ENCODE measurements at regions not wholly inside any gene's neighbourhood (a gene's known extent, or its start where the extent isn't known, plus 50 kb on each side); places are given as distances from the start of the nearest gene placed in this dataset.

- Mint-ChIP-seq H3K36me3 (peaks cover 41 to 51% of the 10 kb centered on the region in 2 donors), H3K27ac (peak overlapping the region; percentile 90 to 96), H3K9me3 (peaks cover 35 to 39% of the 10 kb centered on the region in 2 donors)
- DNase-seq (ENCODE audit: low spot score in 2 of 2) (peak; percentile 68 to 93), ATAC-seq (peak; percentile 81 to 89)
Measured at GRCh38 chr11:128318856-128319474, 268.4 kb downstream of the ETS1 start.

GRCh38 chr11:128316541-128317227 lies 270.7 kb downstream of the ETS1 start:
- Mint-ChIP-seq H3K9me3 (peaks cover 43 to 49% of the 10 kb centered on the region in 2 donors), H3K27ac (peak overlapping the region in 1 of 2 donors; percentile 92), H3K36me3 (peaks cover 44 to 67% of the 10 kb centered on the region in 2 donors)
- ATAC-seq (no peak), DNase-seq (ENCODE audit: low spot score in 2 of 2) (no peak)

GRCh38 chr11:128315933-128316332 lies 271.4 kb downstream of the ETS1 start:
- Mint-ChIP-seq H3K27ac (peak overlapping the region in 1 of 2 donors; percentile 92), H3K36me3 (peaks cover 40 to 69% of the 10 kb centered on the region in 2 donors), H3K9me3 (peaks cover 39 to 49% of the 10 kb centered on the region in 2 donors)
- no peak for ATAC-seq
- DNase-seq (ENCODE audit: low spot score in 2 of 2): no peak

GRCh38 chr11:128313931-128314330 lies 273.4 kb downstream of the ETS1 start:
- Mint-ChIP-seq H3K27ac (peak overlapping the region in 1 of 2 donors; percentile 92), H3K36me3 (peaks cover 43 to 78% of the 10 kb centered on the region in 2 donors), H3K9me3 (peaks cover 39 to 44% of the 10 kb centered on the region in 2 donors)
- DNase-seq (ENCODE audit: low spot score in 2 of 2): no peak
- peak in 1 of 2 donors; percentile 44 for ATAC-seq

GRCh38 chr11:128311742-128312719 lies 275.3 kb downstream of the ETS1 start:
- Mint-ChIP-seq H3K27ac (peak overlapping the region; percentile 89 to 92), H3K36me3 (peaks cover 35 to 65% of the 10 kb centered on the region in 2 donors), H3K9me3 (peaks cover 29 to 35% of the 10 kb centered on the region in 2 donors)
- ATAC-seq (peak; percentile 73 to 78), DNase-seq (ENCODE audit: low spot score in 2 of 2) (no peak)

GRCh38 chr11:128310676-128311445 lies 276.5 kb downstream of the ETS1 start:
- ATAC-seq (peak; percentile 48 to 54), DNase-seq (ENCODE audit: low spot score in 2 of 2) (no peak)
- H3K9me3 Mint-ChIP-seq: peaks cover 18 to 32% of the 10 kb centered on the region in 2 donors
- H3K27ac Mint-ChIP-seq: peak overlapping the region; percentile 89 to 92
- peaks cover 26 to 58% of the 10 kb centered on the region in 2 donors for H3K36me3 Mint-ChIP-seq

- DNase-seq (ENCODE audit: low spot score in 2 of 2) (no peak), ATAC-seq (no peak)
- peaks cover 17 to 57% of the 10 kb centered on the region in 2 donors for H3K36me3 Mint-ChIP-seq
Measured at GRCh38 chr11:128310005-128310404, 277.4 kb downstream of the ETS1 start.

GRCh38 chr11:128308794-128309193 lies 278.6 kb downstream of the ETS1 start:
- ATAC-seq (no peak), DNase-seq (ENCODE audit: low spot score in 2 of 2) (no peak)
- Mint-ChIP-seq H3K36me3 (peaks cover 17 to 57% of the 10 kb centered on the region in 2 donors), H3K27ac (no peak overlapping the region), H3K9me3 (peaks cover 2 to 19% of the 10 kb centered on the region in 2 donors)

More at GRCh38 chr11:128310005-128310404, 277.4 kb downstream of the ETS1 start:
- H3K9me3 Mint-ChIP-seq: peaks cover 10 to 26% of the 10 kb centered on the region in 2 donors
- H3K27ac Mint-ChIP-seq: peak overlapping the region; percentile 62 to 92

- no peak for ATAC-seq
- peak overlapping the region; percentile 72 to 92 for H3K27ac Mint-ChIP-seq
- no peak for DNase-seq (ENCODE audit: low spot score in 2 of 2)
- H3K9me3 Mint-ChIP-seq: peaks cover 0 to 7% of the 10 kb centered on the region in 2 donors
- H3K36me3 Mint-ChIP-seq: peaks cover 11 to 32% of the 10 kb centered on the region in 2 donors
Measured at GRCh38 chr11:128305588-128305987, 281.8 kb downstream of the ETS1 start.

- DNase-seq (ENCODE audit: low spot score in 2 of 2) (no peak), ATAC-seq (peak; percentile 18 to 63)
- peak overlapping the region; percentile 72 to 92 for H3K27ac Mint-ChIP-seq
- H3K36me3 Mint-ChIP-seq: peaks cover 11 to 26% of the 10 kb centered on the region in 2 donors
- peaks cover 0 to 7% of the 10 kb centered on the region in 2 donors for H3K9me3 Mint-ChIP-seq
Measured at GRCh38 chr11:128304666-128305485, 282.5 kb downstream of the ETS1 start.

GRCh38 chr11:128304116-128304515 lies 283.2 kb downstream of the ETS1 start:
- no peak for DNase-seq (ENCODE audit: low spot score in 2 of 2)
- Mint-ChIP-seq H3K27ac (peak overlapping the region; percentile 72 to 92), H3K36me3 (peaks cover 11 to 26% of the 10 kb centered on the region in 2 donors), H3K9me3 (peaks cover 0 to 7% of the 10 kb centered on the region in 2 donors)
- ATAC-seq: no peak

- H3K36me3 Mint-ChIP-seq: peaks cover 11 to 26% of the 10 kb centered on the region in 2 donors
- H3K9me3 Mint-ChIP-seq: peaks cover 0 to 7% of the 10 kb centered on the region in 2 donors
- no peak for DNase-seq (ENCODE audit: low spot score in 2 of 2)
- H3K27ac Mint-ChIP-seq: peak overlapping the region; percentile 92 to 95
- no peak for ATAC-seq
Measured at GRCh38 chr11:128303383-128303782, 284.0 kb downstream of the ETS1 start.

GRCh38 chr11:128302425-128303186 lies 284.8 kb downstream of the ETS1 start:
- Mint-ChIP-seq H3K36me3 (peaks cover 11 to 26% of the 10 kb centered on the region in 2 donors), H3K27ac (peak overlapping the region; percentile 92 to 95)
- ATAC-seq: peak; percentile 88 to 92

GRCh38 chr11:128301756-128302155 lies 285.6 kb downstream of the ETS1 start:
- ATAC-seq (no peak), DNase-seq (ENCODE audit: low spot score in 2 of 2) (no peak)
- Mint-ChIP-seq H3K36me3 (peaks cover 11 to 26% of the 10 kb centered on the region in 2 donors), H3K9me3 (peaks cover 0 to 7% of the 10 kb centered on the region in 2 donors), H3K27ac (peak overlapping the region; percentile 92 to 95)

More at GRCh38 chr11:128302425-128303186, 284.8 kb downstream of the ETS1 start:
- H3K9me3 Mint-ChIP-seq: peaks cover 0 to 7% of the 10 kb centered on the region in 2 donors
- DNase-seq (ENCODE audit: low spot score in 2 of 2): peak; percentile 54 to 65

Data from activated naive CD4-positive, alpha-beta T cell treated with anti-CD3 and anti-CD28 coated beads, Interleukin-2, amount 50 U/mL, for 72 hours (primary cell).